ENCODE measurements at regions not wholly inside any gene's neighbourhood (a gene's known extent, or its start where the extent isn't known, plus 50 kb on each side); places are given as distances from the start of the nearest gene placed in this dataset.

GRCh38 chr2:128474962-128475361 lies 156.3 kb upstream of the HS6ST1 start:
- TF ChIP-seq CTCF (IDR thresholded peaks at IDR 0.05), result no peak
- no peak overlapping the region for H3K27ac ChIP-seq (ENCODE audit: low read depth in 1 of 2, low read length in 2 of 2)
- intact Hi-C loops (cut with DNase I, micrococcal nuclease), result no loop called here
- H3K4me3 ChIP-seq (ENCODE audit: low read length), result no peak overlapping the region
- no peak for ATAC-seq (ENCODE audit: poor library complexity)
- POLR2A ChIA-PET, result no interaction called here
- DNase-seq, result no peak
- no peaks in the 10 kb centered on the region for H3K36me3 Mint-ChIP-seq (ENCODE audit: low read depth)
- no peaks in the 10 kb centered on the region for H3K36me3 ChIP-seq (ENCODE audit: insufficient read depth, low read length)
- H3K4me1 Mint-ChIP-seq (ENCODE audit: low read depth), result no peaks in the 10 kb centered on the region
- H3K9me3 Mint-ChIP-seq, result no peaks in the 10 kb centered on the region
- CTCF ChIA-PET, result no interaction called here
- H3K27me3 ChIP-seq (ENCODE audit: control insufficient read depth in 1 of 2, insufficient read depth in 2 of 2, low read length in 2 of 2), result peaks cover 10 to 12% of the 10 kb centered on the region in 2 experiments
- no peak overlapping the region for H3K4me3 Mint-ChIP-seq
- peaks cover 8 to 31% of the 10 kb centered on the region in 2 experiments for H3K9me3 ChIP-seq (ENCODE audit: control insufficient read depth in 1 of 2, insufficient read depth in 1 of 2, low read length in 2 of 2)
- H3K27me3 Mint-ChIP-seq, result peaks cover 35% of the 10 kb centered on the region
- H3K27ac Mint-ChIP-seq, result no peak overlapping the region
- H3K4me1 ChIP-seq (ENCODE audit: insufficient read depth, low read length), result peaks cover 4% of the 10 kb centered on the region

- ChIA-PET CTCF (no interaction called here), POLR2A (no interaction called here)
- Histone ChIP-seq H3K9me3 (ENCODE audit: control insufficient read depth in 1 of 2, insufficient read depth in 1 of 2, low read length in 2 of 2) (peaks cover 3 to 24% of the 10 kb centered on the region in 2 experiments), H3K36me3 (ENCODE audit: insufficient read depth, low read length) (no peaks in the 10 kb centered on the region), H3K27ac (ENCODE audit: low read depth in 1 of 2, low read length in 2 of 2) (no peak overlapping the region), H3K4me3 (ENCODE audit: low read length) (no peak overlapping the region), H3K27me3 (ENCODE audit: control insufficient read depth in 1 of 2, insufficient read depth in 2 of 2, low read length in 2 of 2) (peaks cover 8 to 10% of the 10 kb centered on the region in 2 experiments), H3K4me1 (ENCODE audit: insufficient read depth, low read length) (peaks cover 4% of the 10 kb centered on the region)
- no peak for TF ChIP-seq CTCF (IDR thresholded peaks at IDR 0.05)
- Mint-ChIP-seq H3K36me3 (ENCODE audit: low read depth) (no peaks in the 10 kb centered on the region), H3K4me3 (no peak overlapping the region), H3K27ac (no peak overlapping the region), H3K4me1 (ENCODE audit: low read depth) (no peaks in the 10 kb centered on the region), H3K27me3 (peaks cover 35% of the 10 kb centered on the region), H3K9me3 (no peaks in the 10 kb centered on the region)
- DNase-seq, result peak in 1 of 14 experiments; percentile 4
- intact Hi-C loops (cut with DNase I, micrococcal nuclease), result no loop called here
- ATAC-seq (ENCODE audit: poor library complexity), result no peak
Measured at GRCh38 chr2:128475427-128476211, 157.0 kb upstream of the HS6ST1 start.

- CTCF ChIA-PET, result no interaction called here
- Histone ChIP-seq H3K9me3 (ENCODE audit: control insufficient read depth in 1 of 2, insufficient read depth in 1 of 2, low read length in 2 of 2) (peaks cover 0 to 12% of the 10 kb centered on the region in 2 experiments), H3K27ac (ENCODE audit: low read depth in 1 of 2, low read length in 2 of 2) (no peak overlapping the region), H3K27me3 (ENCODE audit: control insufficient read depth in 1 of 2, insufficient read depth in 2 of 2, low read length in 2 of 2) (peaks cover 8 to 10% of the 10 kb centered on the region in 2 experiments), H3K4me3 (ENCODE audit: low read length) (no peak overlapping the region), H3K4me1 (ENCODE audit: insufficient read depth, low read length) (peaks cover 4% of the 10 kb centered on the region), H3K36me3 (ENCODE audit: insufficient read depth, low read length) (no peaks in the 10 kb centered on the region)
- intact Hi-C loops (cut with DNase I, micrococcal nuclease), result no loop called here
- H3K4me1 Mint-ChIP-seq (ENCODE audit: low read depth), result no peaks in the 10 kb centered on the region
- no peak for ATAC-seq (ENCODE audit: poor library complexity)
- H3K27me3 Mint-ChIP-seq, result peaks cover 35% of the 10 kb centered on the region
- no peak overlapping the region for H3K4me3 Mint-ChIP-seq
- peaks cover 3% of the 10 kb centered on the region for H3K9me3 Mint-ChIP-seq
- no peak for TF ChIP-seq CTCF (IDR thresholded peaks at IDR 0.05)
- no peak overlapping the region for H3K27ac Mint-ChIP-seq
- DNase-seq, result peak in 1 of 14 experiments; percentile 0
- POLR2A ChIA-PET, result no interaction called here
- H3K36me3 Mint-ChIP-seq (ENCODE audit: low read depth), result no peaks in the 10 kb centered on the region
Measured at GRCh38 chr2:128477026-128477820, 158.6 kb upstream of the HS6ST1 start.

All from CD4-positive, alpha-beta T cell (primary cell).